Loucy (cell line): ENCODE measurements at regions not wholly inside any gene's neighbourhood (a gene's known extent, or its start where the extent isn't known, plus 50 kb on each side); places are given as distances from the start of the nearest gene placed in this dataset.

Source experiments
- H2AFZ ChIP-seq: fragments of 200-600 bp; sonication (generic); 2 replicates; pipeline ENCODE4 v1.6.0; 2016; ENCODE audit warnings: antibody characterized with exemption, mild to moderate bottlenecking, low read length, moderate library complexity
- H3F3A ChIP-seq: fragments of 200-600 bp; 2 replicates; pipeline ENCODE4 v1.6.0; 2016; ENCODE audit warnings: antibody characterized with exemption, low read depth, mild to moderate bottlenecking
- H3K27me3 ChIP-seq: fragments of 200-600 bp; sonication (generic); 2 replicates; pipeline ENCODE4 v1.6.1; 2014; ENCODE audit warnings: low read length, mild to moderate bottlenecking; ENCODE audit not compliant: insufficient read depth, poor library complexity, severe bottlenecking
- H3K36me3 ChIP-seq: fragments of 200-600 bp; sonication (generic); 2 replicates; pipeline ENCODE4 v1.6.1; 2016; ENCODE audit warnings: low read length; ENCODE audit not compliant: insufficient read depth
- H3K4me1 ChIP-seq: fragments of 200-600 bp; sonication (generic); 2 replicates; pipeline ENCODE4 v1.5.1; 2014; ENCODE audit warnings: low read length, mild to moderate bottlenecking; ENCODE audit not compliant: insufficient read depth, poor library complexity, severe bottlenecking
- H3K4me2 ChIP-seq: fragments of 200-600 bp; sonication (generic); 2 replicates; pipeline ENCODE4 v1.6.0; 2014; ENCODE audit warnings: antibody characterized with exemption, low read length, low read depth, mild to moderate bottlenecking; ENCODE audit not compliant: poor library complexity, severe bottlenecking
- H3K4me3 ChIP-seq: fragments of 200-600 bp; sonication (generic); 2 replicates; pipeline ENCODE4 v1.5.1; 2014; ENCODE audit warnings: low read length, mild to moderate bottlenecking, mixed read lengths; ENCODE audit not compliant: poor library complexity, severe bottlenecking
- H3K79me2 ChIP-seq: fragments of 200-600 bp; sonication (generic); 2 replicates; pipeline ENCODE4 v1.6.1; 2014; ENCODE audit warnings: low read length; ENCODE audit not compliant: insufficient read depth
- H3K9ac ChIP-seq: fragments of 200-600 bp; sonication (generic); 2 replicates; pipeline ENCODE4 v1.6.0; 2014; ENCODE audit warnings: mild to moderate bottlenecking, low read depth, low read length, moderate library complexity; ENCODE audit not compliant: poor library complexity, severe bottlenecking
- H3K9me2 ChIP-seq: fragments of 200-600 bp; sonication (generic); replicated peaks from 2 replicates; pipeline ENCODE4 v1.6.1; 2016; ENCODE audit warnings: low read depth, low read length, mixed read lengths
- H3K9me3 ChIP-seq: fragments of 200-600 bp; sonication (generic); 2 replicates; pipeline ENCODE4 v1.6.1; 2014; ENCODE audit warnings: mild to moderate bottlenecking, antibody characterized with exemption, low read length, low read depth; ENCODE audit not compliant: insufficient read depth
- H4K20me1 ChIP-seq: fragments of 200-600 bp; sonication (generic); 2 replicates; pipeline ENCODE4 v1.6.0; 2014; ENCODE audit warnings: antibody characterized with exemption, low read length, mild to moderate bottlenecking; ENCODE audit not compliant: insufficient read depth, poor library complexity, severe bottlenecking
- CTCF ChIP-seq: fragments of 200-600 bp; sonication (generic); conservative IDR thresholded peaks from 2 replicates; pipeline ENCODE4 v1.5.1; 2014; ENCODE audit warnings: mild to moderate bottlenecking, antibody characterized with exemption, low read length
- EZH2phosphoT487 ChIP-seq: fragments of 200-600 bp; IDR thresholded peaks from 2 replicates; pipeline ENCODE4 v1.6.1; 2018; ENCODE audit warnings: antibody characterized with exemption, mild to moderate bottlenecking, moderate library complexity, borderline replicate concordance

GRCh38 chr9:10961883-10962282, 349.1 kb upstream of the PTPRD start:
- H3K4me3 ChIP-seq: no peak overlapping the region
- H4K20me1 ChIP-seq: no peaks in the 10 kb centered on the region
- no peak overlapping the region for H3K9ac ChIP-seq
- H3K79me2 ChIP-seq: no peaks in the 10 kb centered on the region
- H3K4me1 ChIP-seq: no peaks in the 10 kb centered on the region
- TF ChIP-seq EZH2phosphoT487 (no peak), CTCF (no peak)
- no peaks in the 10 kb centered on the region for H3K27me3 ChIP-seq
- H3K4me2 ChIP-seq: no peak overlapping the region
- no peak overlapping the region for H2AFZ ChIP-seq
- H3K9me3 ChIP-seq: no peaks in the 10 kb centered on the region
- no peaks in the 10 kb centered on the region for H3K36me3 ChIP-seq
- H3K9me2 ChIP-seq: no peaks in the 10 kb centered on the region
- no peaks in the 10 kb centered on the region for H3F3A ChIP-seq

GRCh38 chr9:10983251-10983650, 370.4 kb upstream of the PTPRD start:
- H3K79me2 ChIP-seq: no peaks in the 10 kb centered on the region
- no peaks in the 10 kb centered on the region for H3K9me3 ChIP-seq
- H3K9me2 ChIP-seq: no peaks in the 10 kb centered on the region
- H3K36me3 ChIP-seq: no peaks in the 10 kb centered on the region
- no peaks in the 10 kb centered on the region for H4K20me1 ChIP-seq
- H3K27me3 ChIP-seq: no peaks in the 10 kb centered on the region
- H3K9ac ChIP-seq: no peak overlapping the region
- H3K4me3 ChIP-seq: no peak overlapping the region
- TF ChIP-seq EZH2phosphoT487 (no peak), CTCF (no peak)
- no peaks in the 10 kb centered on the region for H3F3A ChIP-seq
- H3K4me1 ChIP-seq: no peaks in the 10 kb centered on the region
- H3K4me2 ChIP-seq: no peak overlapping the region
- no peak overlapping the region for H2AFZ ChIP-seq

- no peaks in the 10 kb centered on the region for H3K36me3 ChIP-seq
- no peaks in the 10 kb centered on the region for H3K9me2 ChIP-seq
- no peak overlapping the region for H3K9ac ChIP-seq
- H3K9me3 ChIP-seq: no peaks in the 10 kb centered on the region
- no peaks in the 10 kb centered on the region for H3F3A ChIP-seq
- H3K4me3 ChIP-seq: no peak overlapping the region
- no peak overlapping the region for H3K4me2 ChIP-seq
- no peak overlapping the region for H2AFZ ChIP-seq
- TF ChIP-seq CTCF (no peak), EZH2phosphoT487 (no peak)
- no peaks in the 10 kb centered on the region for H4K20me1 ChIP-seq
- H3K27me3 ChIP-seq: no peaks in the 10 kb centered on the region
- no peaks in the 10 kb centered on the region for H3K4me1 ChIP-seq
- no peaks in the 10 kb centered on the region for H3K79me2 ChIP-seq
Observed at GRCh38 chr9:10999646-11000045, 386.8 kb upstream of the PTPRD start.
